ENCODE measurements at regions not wholly inside any gene's neighbourhood (a gene's known extent, or its start where the extent isn't known, plus 50 kb on each side); places are given as distances from the start of the nearest gene placed in this dataset.
"Not testable (repeated sequence)": the region's sequence is repeated elsewhere in the genome, so short reads cannot be mapped to it uniquely, and the experiment has no call there.

DNA sequence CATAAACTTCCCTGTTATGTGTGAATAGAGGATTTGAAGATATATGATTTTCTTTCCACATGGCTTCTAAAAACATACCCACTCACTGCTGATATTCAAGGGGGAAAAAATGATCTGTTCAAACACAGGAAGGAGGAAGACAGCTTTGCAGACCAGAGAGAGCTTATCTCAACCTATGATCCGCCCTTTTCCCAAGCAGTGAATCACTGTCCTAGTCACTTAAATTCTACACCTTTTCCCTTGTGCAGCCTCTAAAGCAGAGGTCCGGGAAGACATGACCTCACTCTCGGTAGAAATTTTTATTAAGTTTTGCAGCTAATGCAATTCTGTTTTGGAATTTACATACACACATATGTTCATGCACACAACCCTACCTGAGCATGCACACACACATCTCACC is 197.2 kb downstream of the DIRAS2 start:
- no peak for DNase-seq

DNA sequence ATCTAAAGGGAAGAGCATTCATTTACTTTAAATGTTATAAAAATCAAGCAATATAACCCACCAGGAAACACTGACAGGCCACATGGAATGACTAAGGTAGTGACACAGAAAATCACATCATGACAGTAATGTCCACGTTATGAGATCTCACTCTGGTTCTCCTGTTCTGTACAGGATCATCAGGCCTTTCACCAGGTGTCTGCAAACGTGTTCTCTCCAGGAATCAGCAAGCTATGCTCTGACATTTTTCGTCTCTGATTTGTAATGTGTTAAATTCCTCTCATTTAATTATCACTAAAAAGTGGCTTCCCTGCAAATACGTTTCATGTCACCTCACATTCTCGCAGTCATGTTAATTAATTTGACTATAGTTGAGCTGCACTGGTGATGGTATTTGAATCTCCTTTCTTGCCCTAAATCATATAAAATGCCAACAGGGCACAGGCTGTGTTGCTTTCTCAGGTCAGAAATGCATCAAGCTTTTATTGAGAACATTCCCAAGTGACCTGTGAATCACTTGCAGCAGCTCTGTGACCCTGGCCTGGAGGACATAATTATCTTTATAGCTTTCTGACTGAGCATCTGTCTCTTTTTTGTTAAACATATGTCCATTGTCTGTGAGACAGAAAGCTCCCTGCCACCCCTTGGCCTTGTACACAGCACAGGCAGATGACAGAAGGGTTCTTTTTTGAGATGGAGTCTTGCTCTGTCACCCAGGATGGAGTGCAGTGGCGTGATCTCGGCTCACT is 196.2 kb downstream of the DIRAS2 start:
- no peak for DNase-seq

DNA sequence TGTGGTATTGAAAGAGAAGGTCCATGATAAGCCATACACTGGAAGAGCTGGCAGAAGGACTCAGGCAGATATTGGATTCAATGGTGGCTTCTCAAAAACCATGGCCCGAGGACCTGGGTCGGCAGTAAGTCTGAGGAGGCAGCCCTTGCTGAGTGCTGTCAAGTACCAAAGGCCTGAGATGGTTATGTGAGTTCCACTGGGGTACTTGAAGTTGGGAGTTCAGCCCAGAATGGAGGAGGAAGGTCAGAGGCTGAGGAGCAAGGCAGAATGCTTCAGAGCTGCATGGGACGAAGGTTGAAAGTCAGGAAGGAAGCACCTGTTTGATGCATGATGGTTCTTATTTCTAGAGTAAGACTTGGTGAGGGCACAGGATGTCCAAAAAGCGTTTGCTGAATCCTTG is 194.9 kb downstream of the DIRAS2 start:
- DNase-seq: no peak

DNA sequence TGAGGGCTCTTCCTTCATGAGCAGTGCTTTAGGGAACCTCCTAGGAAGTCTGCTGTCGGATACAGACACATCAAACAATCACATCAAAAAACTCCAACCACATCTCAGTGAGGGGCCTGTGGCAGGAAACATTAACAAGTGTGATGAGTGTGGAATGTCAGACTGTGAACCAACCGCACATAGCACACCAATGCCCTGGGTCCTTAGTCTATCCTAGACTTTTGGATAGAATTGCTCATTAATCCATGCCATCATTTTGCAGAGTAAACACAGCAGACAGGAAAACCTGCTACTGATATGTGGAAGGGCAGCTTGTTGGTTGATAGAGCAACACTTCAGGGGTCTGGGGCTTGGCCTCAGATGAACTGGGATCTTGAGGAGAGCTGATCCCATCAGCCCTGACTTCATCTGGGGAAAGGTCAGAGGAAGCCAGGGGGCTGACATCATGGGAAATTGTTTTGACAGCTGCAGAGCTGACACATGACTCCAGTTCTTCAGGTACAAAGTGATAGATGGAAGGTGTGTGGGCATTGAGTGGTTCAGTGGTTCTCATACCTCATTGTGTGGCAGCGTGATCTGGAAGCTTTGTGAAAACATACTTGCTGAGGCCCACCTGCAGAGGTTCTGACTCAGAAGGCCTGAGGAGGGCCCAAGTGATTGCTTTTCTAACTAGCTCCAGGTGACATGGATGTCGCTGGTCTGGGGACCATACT is 193.3 kb downstream of the DIRAS2 start:
- DNase-seq: no peak

DNA sequence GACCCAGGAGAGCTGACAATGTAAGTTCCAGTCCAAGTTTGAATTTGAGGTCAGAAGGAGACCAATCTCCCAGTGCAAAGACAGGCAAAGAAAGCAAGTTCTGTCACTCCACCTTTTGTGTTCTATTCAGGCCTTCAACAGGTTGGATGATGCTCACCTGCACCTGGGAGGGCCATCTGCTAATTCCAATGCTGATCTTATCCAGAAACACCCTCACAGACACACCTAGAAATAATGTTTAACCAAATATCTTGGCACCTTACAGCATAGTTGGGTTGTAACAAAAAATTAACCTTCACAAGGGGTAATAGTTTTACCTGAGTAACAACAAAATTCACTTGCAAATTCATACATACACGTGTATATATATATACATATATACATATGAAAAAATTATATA is 190.8 kb downstream of the DIRAS2 start:
- no peak for DNase-seq

DNA sequence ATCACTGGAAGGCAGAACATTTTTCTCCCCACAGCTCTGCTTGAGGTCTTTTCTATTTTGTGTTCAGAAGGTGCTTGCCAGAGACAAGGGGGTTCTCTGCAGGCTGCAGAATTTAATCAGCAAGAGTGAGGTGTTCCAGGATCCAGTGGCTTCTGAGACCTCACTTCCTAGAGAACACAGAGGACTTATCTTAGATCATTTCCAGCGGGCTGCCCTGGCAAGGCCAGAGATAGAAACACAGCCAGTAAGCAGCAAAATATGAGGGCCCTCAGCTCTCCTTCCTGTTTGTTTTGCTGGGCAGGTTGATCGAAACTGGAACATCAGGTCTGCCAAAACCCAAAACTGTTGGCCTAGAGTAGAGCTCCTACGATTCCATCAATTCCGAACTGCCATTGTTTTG is 187.3 kb downstream of the DIRAS2 start:
- DNase-seq: no peak

DNA sequence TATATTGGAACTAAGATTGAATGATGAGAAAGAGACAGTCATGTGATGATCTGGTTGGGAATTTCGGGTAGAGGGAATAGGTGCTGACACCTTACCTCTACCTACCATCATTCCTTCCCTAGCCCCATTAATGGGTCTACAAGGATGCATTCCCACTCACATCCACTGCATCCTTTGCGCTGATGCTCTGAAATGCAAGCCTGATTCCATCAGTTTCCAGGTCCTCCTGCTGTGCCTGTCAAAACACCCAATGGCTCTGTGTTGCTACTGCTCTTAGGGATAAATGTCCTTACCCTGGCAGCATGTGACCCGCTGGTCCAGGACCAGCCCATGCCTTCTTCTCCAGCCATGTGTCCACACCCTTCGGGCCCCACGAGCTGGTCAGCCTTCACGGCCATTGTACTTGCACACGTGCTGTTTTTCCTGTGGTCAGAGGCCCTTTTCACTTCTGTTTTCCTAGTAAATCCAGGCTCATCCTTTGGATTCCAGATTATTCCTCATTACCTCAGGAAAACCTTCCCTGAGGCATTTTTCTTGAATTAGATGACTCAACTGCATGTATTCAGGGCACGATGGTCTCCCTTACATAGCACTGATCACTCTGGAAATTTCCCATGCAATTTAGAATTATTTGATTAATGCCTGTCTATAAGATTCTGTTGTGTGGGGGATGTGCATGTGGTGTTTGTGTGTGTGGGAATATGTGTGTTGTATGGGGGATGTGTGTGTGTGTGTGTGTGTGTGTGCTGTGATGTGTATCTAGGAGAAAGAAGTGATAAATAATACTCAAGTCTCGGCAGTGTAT is 185.0 kb downstream of the DIRAS2 start:
- DNase-seq: no peak

DNA sequence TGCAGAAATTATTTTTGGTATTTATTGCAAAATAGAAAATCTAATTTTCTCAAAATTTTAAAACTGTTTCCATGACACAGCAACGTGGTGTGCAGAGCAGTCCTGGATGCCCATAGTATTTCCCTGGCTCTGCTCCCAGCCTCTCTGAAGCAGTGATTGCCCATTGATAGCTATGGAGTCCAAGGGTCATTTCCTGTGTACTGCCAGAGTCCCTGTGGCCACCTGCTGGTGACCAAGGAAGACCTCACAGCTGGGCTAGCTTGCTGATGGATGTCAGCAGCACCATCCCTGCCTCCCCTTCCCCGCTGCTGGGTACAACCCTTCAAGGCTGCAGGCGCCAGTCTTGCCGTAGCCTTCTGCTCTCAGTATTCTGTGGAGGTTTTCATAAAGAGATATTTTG is 184.1 kb downstream of the DIRAS2 start:
- DNase-seq: no peak

DNA sequence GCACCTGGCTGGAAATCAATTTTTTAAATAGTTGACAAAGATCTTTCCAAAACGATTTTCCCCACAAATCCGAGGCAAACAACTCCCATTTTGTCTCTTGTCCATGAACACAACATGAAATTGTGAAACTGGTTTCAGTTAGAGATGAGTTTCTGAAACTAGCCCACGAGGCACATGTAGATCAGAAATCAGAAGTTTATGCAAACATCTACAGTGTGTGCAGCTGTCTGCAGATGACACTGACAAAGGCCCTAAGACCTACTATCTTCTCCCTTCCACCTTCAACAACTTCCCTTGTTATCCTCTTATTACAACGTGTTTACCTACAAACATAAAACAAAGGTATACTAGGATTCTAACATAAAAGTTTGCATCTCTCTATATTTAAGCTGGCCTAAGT is 183.3 kb downstream of the DIRAS2 start:
- DNase-seq: no peak

DNA sequence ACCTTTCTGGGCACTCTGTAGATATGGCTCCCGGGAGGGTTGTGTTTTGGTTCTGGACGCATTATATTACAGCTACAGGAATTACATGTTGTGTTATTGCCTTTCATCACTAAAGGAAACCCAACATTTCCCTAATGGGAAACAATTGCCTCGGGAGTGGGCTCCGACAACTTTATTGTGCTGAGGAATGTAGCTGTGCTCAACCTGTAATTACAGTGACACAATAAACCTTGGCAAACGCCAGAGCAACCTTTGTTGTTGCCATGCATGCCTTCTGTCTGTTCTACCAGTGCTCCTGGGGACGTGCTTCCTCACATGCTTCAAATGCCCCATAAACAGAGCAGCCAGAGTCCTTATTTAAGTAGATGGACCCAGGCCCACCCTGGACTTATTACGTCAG is 182.4 kb downstream of the DIRAS2 start:
- no peak for DNase-seq

DNA sequence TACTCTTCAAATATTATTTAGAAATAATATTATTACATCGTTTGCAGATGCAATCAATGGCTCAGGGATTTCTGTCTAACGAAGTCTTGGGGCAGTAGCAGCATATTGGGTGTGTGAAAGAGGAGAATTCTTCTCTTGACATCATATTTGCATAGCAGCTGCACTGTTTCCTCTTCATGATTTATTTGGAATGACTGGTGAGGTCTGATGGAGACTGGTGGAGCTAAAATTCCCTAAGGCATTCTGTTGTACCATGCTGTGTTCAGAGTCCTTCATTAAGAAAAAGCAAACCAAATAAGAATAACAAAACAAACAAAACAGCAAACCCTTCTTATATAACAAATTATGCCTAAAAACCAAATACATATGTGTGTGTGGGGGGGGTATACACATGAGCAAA is 177.6 kb downstream of the DIRAS2 start:
- no peak for DNase-seq

DNA sequence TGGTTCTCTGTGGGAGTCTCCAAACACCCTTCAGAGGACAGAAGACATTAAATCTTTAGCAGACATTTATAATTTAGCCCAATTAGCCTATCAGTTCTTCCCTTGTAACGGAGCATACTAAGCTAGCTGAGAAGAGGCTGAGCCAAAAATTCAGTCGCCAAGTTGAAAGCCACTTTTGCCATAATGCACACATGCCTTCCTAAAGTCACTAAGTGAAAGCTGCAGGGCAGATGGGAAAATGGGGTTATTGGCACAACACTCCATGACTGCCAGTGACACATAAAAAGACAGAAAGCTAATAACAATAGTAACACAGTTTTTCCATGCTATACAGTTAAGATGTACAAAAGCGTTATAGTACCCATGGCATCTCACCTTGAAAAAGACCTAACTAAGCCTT is 176.2 kb downstream of the DIRAS2 start:
- no peak for DNase-seq

DNA sequence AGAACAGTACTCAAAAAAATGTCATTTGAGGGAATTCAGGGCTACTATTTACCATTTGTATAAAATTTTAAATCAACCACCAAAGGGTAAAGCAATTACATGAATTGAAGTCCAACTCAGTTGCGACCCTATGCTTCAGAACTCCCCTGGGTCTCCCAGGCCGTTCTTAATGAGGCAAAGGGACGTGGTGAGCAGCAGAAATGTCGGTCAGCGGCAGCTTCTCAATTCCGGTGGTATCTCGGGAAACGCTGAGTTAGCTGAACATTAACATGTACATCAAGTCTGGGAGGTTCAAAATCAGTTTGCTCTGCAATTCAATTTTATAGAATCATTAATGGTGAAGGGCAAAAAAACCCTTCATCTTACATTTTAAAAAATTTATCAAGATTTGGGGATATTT is 173.2 kb downstream of the DIRAS2 start:
- no peak for DNase-seq

DNA sequence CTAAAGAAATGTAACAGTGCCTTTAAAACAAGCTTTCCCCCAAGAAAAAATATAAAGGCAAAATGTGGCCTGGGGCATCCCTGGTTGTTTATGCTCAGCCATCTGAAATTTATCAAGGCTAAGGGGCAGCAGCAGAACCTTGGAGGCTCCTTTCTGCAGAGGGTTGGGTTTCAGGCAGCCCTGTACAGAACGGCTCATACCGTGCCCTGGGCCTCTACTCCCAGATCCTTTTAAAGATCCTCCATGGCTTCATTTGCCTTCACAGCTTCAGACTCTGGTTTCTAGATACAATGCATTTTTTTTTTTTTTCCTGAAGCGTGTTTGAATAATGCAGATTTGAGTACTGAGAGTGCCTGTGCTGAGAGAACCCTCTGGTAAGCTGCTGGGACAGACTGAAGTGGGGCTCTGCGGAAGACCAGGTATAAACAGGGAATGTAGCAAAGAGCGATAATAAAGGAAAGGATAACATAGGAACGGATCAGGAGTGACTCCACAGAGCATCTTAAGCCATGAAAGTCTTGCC is 172.7 kb downstream of the DIRAS2 start:
- DNase-seq: no peak

DNA sequence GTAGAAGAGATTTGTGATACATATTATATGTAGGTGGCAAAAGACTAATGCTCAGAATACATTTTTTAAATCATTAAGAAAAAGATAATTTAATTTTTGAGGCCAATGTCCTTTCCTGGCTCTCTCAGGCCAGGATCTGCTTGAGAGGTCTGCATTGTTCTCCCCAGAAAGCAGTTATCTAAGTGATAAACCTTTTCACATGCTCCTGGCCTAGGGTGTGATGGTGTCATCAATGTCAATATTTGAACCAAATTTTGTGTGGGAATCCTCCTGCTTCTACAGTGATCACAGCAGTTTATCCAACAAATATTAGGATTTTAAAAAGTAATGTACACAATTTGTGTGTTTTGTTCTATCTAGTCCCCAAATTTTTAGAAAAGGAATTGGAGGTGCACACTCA is 166.6 kb downstream of the DIRAS2 start:
- DNase-seq: no peak

DNA sequence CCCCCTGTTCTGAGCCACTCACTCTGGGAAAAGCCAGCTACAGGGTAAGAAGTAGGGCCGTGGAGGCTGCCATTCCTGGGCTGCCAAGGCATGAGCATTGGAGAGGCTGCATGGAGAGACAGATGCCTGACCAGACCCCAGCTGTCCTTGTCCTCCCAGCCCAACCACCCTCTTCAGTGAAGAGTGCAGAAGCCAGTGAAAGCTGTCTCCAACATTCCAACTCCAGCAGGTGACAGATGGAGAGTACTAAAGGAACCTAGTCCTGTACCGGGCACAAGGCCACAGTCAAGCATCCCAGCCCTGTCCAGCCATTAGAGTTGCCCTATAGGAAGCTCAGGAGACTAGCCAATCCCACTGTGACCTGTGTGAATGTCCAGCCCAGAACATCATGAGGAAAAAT is 165.1 kb downstream of the DIRAS2 start:
- no peak for DNase-seq

DNA sequence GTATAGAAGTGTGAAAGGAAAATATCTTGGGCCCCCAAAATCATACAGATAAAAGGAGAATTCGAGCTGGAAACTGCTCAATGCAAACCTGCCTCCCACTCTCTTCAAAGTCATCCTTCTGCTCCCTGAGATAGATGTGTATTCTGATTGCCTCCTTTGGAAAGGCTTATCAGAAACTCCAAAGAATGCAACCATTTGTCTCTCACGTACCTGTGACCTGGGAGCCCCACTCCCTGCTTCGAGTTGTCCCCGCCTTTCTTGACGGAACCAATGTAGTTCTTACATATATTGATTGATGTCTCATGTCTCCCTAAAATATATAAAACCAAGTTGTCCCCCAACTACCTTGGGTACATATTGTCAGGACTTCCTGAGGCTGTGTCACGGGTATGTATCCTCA is 163.8 kb downstream of the DIRAS2 start:
- DNase-seq: no peak

DNA sequence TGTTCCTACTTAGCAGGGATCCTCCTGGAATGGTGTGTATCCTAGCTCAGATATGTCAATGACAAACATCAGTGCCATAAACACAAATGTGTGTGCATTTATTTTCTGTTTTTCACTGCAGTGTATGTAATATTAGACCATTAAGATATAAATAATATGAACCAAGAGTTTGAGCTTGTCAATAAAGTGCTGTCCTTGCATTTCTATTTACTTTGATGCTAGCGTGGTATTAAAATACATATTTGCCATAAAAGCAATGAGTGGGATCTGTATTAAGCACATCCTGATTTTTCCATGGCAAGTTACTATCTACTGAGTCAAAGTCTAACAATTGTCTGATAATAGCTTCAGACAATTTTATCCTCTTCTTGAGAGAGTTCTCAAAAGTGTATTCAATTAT is 157.6 kb downstream of the DIRAS2 start:
- no peak for DNase-seq

DNA sequence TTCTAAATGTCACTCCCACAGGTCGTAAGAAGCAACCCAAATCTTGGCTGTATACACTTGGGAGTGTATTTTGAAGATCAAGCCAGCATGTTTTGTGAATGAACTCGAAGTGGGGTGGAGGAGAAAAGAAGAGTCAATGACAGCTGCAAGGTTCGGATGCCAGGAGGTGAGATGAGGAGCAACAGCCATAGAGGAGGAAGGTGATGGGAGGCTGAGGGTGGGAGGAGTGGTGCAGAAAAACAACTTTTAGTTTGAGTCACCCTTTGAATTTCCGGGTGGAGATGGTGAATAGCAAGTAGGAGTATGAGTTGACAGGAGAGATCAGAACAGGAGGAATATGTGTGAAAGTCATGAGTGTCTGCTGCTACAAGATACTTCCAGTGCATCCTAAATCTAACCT is 153.6 kb downstream of the DIRAS2 start:
- no peak for DNase-seq

DNA sequence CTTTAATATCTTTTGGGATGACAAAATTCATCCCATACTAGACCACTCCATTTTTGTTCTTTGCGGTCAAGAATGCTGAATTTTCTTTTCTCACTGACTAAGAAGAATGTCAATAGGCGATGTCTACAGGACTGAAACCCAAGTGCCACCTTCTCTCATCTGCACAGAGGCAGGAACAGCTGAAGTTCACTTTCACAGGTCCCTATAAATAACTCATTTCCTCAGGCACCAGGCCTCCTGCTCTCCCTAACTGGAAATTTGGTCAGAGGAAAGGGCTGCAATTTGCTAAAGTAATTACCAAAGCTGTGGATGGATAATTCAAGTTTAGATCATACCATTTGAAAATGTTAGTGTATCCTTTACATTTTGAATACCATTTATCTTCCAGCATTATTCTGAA is 142.9 kb downstream of the DIRAS2 start:
- DNase-seq: no peak

DNA sequence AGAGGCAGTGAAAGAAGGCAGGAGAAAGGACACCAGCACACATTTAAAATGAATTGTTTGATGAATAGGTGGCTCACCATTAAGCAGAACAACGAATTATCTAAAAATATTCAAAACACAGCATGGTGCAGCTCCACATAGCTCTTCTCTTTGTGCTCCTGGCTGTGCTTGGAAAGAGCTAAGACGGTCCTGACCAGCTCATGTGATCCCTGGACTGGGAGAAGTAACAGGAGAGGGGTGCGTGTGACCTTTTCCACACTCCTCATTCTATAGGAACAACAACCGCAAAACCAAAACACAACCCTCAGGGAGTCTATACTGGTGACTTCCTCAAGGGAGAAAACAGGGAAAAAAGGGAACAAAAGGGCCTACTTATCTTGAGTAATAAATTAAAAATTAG is 140.5 kb downstream of the DIRAS2 start:
- no peak for DNase-seq

DNA sequence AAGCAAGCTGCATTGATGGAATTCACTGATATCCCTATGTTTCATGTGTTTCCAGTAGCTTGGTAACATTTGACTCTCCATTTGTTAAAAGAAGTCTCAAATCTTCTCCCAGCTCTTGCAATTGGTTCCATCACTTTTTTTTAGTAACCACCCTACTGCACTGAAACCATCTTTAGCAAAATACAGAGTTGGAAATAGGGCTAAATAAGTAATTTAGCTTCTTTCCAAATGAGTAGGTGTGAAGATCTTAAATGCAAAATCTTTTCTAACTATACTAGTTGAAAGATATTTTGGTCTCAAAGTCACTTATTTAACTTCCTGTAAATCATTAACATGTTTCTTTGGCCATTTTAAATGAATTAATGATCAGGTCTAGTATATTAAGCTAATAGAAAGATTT is 138.1 kb downstream of the DIRAS2 start:
- no peak for DNase-seq

DNA sequence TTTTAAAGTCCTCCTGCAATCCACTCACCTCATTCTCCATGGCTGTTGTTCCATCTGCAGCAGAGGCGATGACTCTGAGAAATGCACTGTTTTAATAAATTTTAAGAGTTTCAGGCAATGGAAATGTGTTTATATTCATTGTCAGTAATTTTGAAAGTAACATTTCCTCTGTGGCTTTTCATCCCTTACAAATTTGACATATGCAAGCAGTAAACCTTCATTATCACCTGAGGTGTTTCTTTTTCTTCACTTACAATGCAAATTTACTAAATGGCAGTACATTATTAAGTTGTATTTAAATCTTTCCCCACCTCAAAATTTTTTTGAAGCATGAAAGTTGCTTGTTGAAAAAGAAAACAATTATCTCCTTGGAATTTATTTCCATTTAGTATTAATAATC is 136.9 kb downstream of the DIRAS2 start:
- no peak for DNase-seq

DNA sequence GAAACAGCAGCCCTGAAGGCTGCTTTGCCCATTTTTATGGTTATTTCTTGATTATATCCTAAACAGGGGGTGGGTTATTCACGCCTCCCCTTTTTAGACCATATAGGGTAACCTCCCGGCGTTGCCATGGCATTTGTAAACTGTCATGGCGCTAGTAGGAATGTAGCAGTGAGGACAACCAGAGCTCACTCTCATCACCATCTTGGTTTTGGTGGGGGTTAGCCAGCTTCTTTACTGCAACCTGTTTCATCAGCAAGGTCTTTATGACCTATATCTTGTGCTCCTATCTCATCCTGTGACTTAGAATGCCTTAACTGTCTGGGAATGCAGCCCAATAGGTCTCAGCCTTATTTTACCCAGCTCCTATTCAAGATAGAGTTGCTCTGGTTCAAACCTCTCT is 136.2 kb downstream of the DIRAS2 start:
- DNase-seq: not testable (repeated sequence)
